Keratinocyte (primary cell): ENCODE measurements at regions not wholly inside any gene's neighbourhood (a gene's known extent, or its start where the extent isn't known, plus 50 kb on each side); places are given as distances from the start of the nearest gene placed in this dataset.

ENCODE experiments used
- DNase-seq: peaks from one replicate; pipeline ENCODE4 v3.0.0-alpha.2; 2011; ENCODE audit warnings: low read depth, missing footprints, low spot score
- FAIRE-seq: peaks from 2 replicates; lab custom pipeline; 2011; peaks lifted over from hg19 to GRCh38; lab: Jason Lieb, UNC
- H2AFZ ChIP-seq: 2 replicates; pipeline ENCODE4 v1.6.0; 2012; ENCODE audit warnings: low read length, control low read depth, inconsistent platforms; ENCODE audit not compliant: control insufficient read depth
- H3K27ac ChIP-seq: 2 replicates; pipeline ENCODE4 v1.5.1; 2011; ENCODE audit warnings: low read length; ENCODE audit not compliant: control insufficient read depth, insufficient read depth
- H3K27me3 ChIP-seq: 3 replicates; pipeline ENCODE4 v1.6.0; 2011; ENCODE audit warnings: low read length; ENCODE audit not compliant: control insufficient read depth, insufficient read depth; ENCODE audit errors: extremely low read depth
- H3K36me3 ChIP-seq, 2 experiments: 2 replicates in 1 of 2; 3 replicates in 1 of 2; pipeline ENCODE4 v1.5.1; 2011; ENCODE audit warnings: low read length in 2 of 2, mild to moderate bottlenecking in 1 of 2; ENCODE audit not compliant: control insufficient read depth in 2 of 2, insufficient read depth in 2 of 2; ENCODE audit errors: extremely low read depth in 1 of 2
- H3K4me1 ChIP-seq: 3 replicates; pipeline ENCODE4 v1.5.1; 2011; ENCODE audit warnings: low read length; ENCODE audit not compliant: control insufficient read depth, insufficient read depth; ENCODE audit errors: extremely low read depth
- H3K4me2 ChIP-seq: 3 replicates; pipeline ENCODE4 v1.6.0; 2011; ENCODE audit warnings: low read depth, low read length; ENCODE audit not compliant: control insufficient read depth, insufficient read depth; ENCODE audit errors: extremely low read depth
- H3K4me3 ChIP-seq, 3 experiments: fragments of 200-600 bp in 1 of 3; sonication (generic) in 1 of 3; 2 replicates in 2 of 3; 3 replicates in 1 of 3; pipeline ENCODE4 v1.5.1; 2011 to 2016; ENCODE audit warnings: low read length in 3 of 3, mild to moderate bottlenecking in 3 of 3, control low read depth in 2 of 3, inconsistent platforms in 1 of 3, low read depth in 1 of 3, mixed read lengths in 1 of 3, mixed run types in 1 of 3, moderate library complexity in 1 of 3; ENCODE audit not compliant: control insufficient read depth in 2 of 3, insufficient read depth in 2 of 3; ENCODE audit errors: extremely low read depth in 1 of 3
- H3K79me2 ChIP-seq: 2 replicates; pipeline ENCODE4 v1.6.0; 2012; ENCODE audit warnings: low read length; ENCODE audit not compliant: control insufficient read depth, insufficient read depth
- H3K9ac ChIP-seq: 3 replicates; pipeline ENCODE4 v1.6.0; 2011; ENCODE audit warnings: low read length; ENCODE audit not compliant: control insufficient read depth, insufficient read depth; ENCODE audit errors: extremely low read depth
- H3K9me1 ChIP-seq: 3 replicates; pipeline ENCODE4 v1.6.0; 2011; ENCODE audit warnings: low read length; ENCODE audit not compliant: control insufficient read depth, insufficient read depth; ENCODE audit errors: extremely low read depth
- H3K9me3 ChIP-seq: 2 replicates; pipeline ENCODE4 v1.5.1; 2012; ENCODE audit warnings: low read depth, low read length; ENCODE audit not compliant: control insufficient read depth
- H4K20me1 ChIP-seq: 3 replicates; pipeline ENCODE4 v1.6.0; 2011; ENCODE audit warnings: low read length; ENCODE audit not compliant: control insufficient read depth, insufficient read depth; ENCODE audit errors: extremely low read depth
- CTCF ChIP-seq, 3 experiments: IDR thresholded peaks in 1 of 3; conservative IDR thresholded peaks in 1 of 3; optimal IDR thresholded peaks in 1 of 3; 2 replicates in 2 of 3; 3 replicates in 1 of 3; pipeline versions ENCODE3 to v1.5.1; 2011; ENCODE audit warnings: low read length in 3 of 3, mild to moderate bottlenecking in 3 of 3, moderate library complexity in 2 of 3, control low read depth in 1 of 3, inconsistent platforms in 1 of 3; ENCODE audit not compliant: insufficient read depth in 2 of 3; ENCODE audit errors: extremely low read depth in 1 of 3
- EZH2 ChIP-seq: IDR thresholded peaks from one replicate; pipeline ENCODE4 v1.6.1; 2012; ENCODE audit warnings: inconsistent platforms, mild to moderate bottlenecking, low read length, moderate library complexity
- dilution Hi-C: fragments of 300-500 bp; cut with MboI; formaldehyde crosslinking; loops from one replicate; pipeline ENCODE4 v1.7.0; 2020; ENCODE audit warnings: low sequenced_read_pairs; ENCODE audit not compliant: extremely low pct_ligation_motif_present

DNA sequence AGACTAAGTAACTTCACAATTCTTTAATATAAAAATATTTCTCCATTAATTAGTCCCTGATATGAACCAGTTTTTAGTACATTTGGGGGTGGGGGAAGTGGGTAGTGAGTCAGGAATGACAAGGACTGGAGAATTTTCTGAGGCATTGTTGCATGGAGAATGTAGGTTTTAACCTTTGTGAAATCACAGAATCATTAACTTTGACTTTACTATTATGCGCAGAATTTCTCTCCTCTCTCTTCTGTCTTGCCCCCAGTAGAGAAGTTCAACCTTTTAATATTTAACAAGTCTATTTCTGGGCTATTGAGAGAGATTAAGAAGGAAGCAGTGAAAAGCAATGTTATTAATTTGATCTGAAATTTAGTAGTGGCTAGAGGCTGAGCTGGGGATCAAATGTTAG, 597.0 kb downstream of the PCDH18 start:
- Histone ChIP-seq H3K79me2 (no peaks in the 10 kb centered on the region), H3K36me3 (no peaks in the 10 kb centered on the region), H3K27me3 (no peaks in the 10 kb centered on the region), H3K27ac (no peak overlapping the region), H3K9ac (no peak overlapping the region), H3K4me2 (no peak overlapping the region), H4K20me1 (no peaks in the 10 kb centered on the region), H2AFZ (no peak overlapping the region), H3K9me1 (no peaks in the 10 kb centered on the region), H3K9me3 (no peaks in the 10 kb centered on the region), H3K4me1 (no peaks in the 10 kb centered on the region), H3K4me3 (no peak overlapping the region)
- FAIRE-seq (no peak), DNase-seq (no peak)
- dilution Hi-C loops: no loop called here
- TF ChIP-seq CTCF (optimal IDR thresholded peaks at IDR 0.05 in 1 of 3, IDR thresholded peaks at IDR 0.05 in 1 of 3, conservative IDR thresholded peaks at IDR 0.05 in 1 of 3; ENCODE audit: extremely low read depth in 1 of 3, insufficient read depth in 2 of 3, low read length in 3 of 3): no peak
- no peak for TF ChIP-seq EZH2

DNA sequence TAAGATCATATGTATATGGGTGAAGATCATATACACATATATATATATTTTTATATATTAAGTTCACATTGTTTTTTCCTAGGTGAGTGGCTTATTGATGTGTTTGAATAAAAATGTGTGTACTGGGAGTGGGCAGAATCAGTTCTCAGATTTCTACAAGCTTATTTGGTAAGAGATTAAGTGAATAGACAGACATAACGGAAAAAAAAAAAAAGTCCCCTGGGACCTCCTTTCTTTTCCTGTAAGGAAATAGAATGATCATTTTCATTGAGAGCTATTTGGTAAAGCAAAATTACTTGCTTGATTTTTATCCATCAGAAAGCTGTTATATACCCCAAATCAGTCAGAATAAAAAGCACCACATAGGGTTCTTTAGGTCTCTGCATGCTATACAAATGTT, 597.7 kb downstream of the PCDH18 start:
- no peaks in the 10 kb centered on the region for H3K4me1 ChIP-seq
- FAIRE-seq (no peak), DNase-seq (no peak)
- H3K9ac ChIP-seq: no peak overlapping the region
- no peak overlapping the region for H3K4me2 ChIP-seq
- H3K4me3 ChIP-seq: no peak overlapping the region
- no peak overlapping the region for H3K27ac ChIP-seq
- no peaks in the 10 kb centered on the region for H4K20me1 ChIP-seq
- no peaks in the 10 kb centered on the region for H3K9me3 ChIP-seq
- no peaks in the 10 kb centered on the region for H3K36me3 ChIP-seq
- no peaks in the 10 kb centered on the region for H3K27me3 ChIP-seq
- no peaks in the 10 kb centered on the region for H3K9me1 ChIP-seq
- H3K79me2 ChIP-seq: no peaks in the 10 kb centered on the region
- no peak overlapping the region for H2AFZ ChIP-seq
- TF ChIP-seq EZH2 (no peak), CTCF (optimal IDR thresholded peaks at IDR 0.05 in 1 of 3, IDR thresholded peaks at IDR 0.05 in 1 of 3, conservative IDR thresholded peaks at IDR 0.05 in 1 of 3; ENCODE audit: extremely low read depth in 1 of 3, insufficient read depth in 2 of 3, low read length in 3 of 3) (no peak)
- dilution Hi-C loops: no loop called here
